Loucy (cell line): ENCODE measurements at regions not wholly inside any gene's neighbourhood (a gene's known extent, or its start where the extent isn't known, plus 50 kb on each side); places are given as distances from the start of the nearest gene placed in this dataset.

ENCODE experiments used
- H2AFZ ChIP-seq: fragments of 200-600 bp; sonication (generic); 2 replicates; pipeline ENCODE4 v1.6.0; 2016; ENCODE audit warnings: antibody characterized with exemption, mild to moderate bottlenecking, low read length, moderate library complexity
- H3F3A ChIP-seq: fragments of 200-600 bp; 2 replicates; pipeline ENCODE4 v1.6.0; 2016; ENCODE audit warnings: antibody characterized with exemption, low read depth, mild to moderate bottlenecking
- H3K27me3 ChIP-seq: fragments of 200-600 bp; sonication (generic); 2 replicates; pipeline ENCODE4 v1.6.1; 2014; ENCODE audit warnings: low read length, mild to moderate bottlenecking; ENCODE audit not compliant: insufficient read depth, poor library complexity, severe bottlenecking
- H3K36me3 ChIP-seq: fragments of 200-600 bp; sonication (generic); 2 replicates; pipeline ENCODE4 v1.6.1; 2016; ENCODE audit warnings: low read length; ENCODE audit not compliant: insufficient read depth
- H3K4me1 ChIP-seq: fragments of 200-600 bp; sonication (generic); 2 replicates; pipeline ENCODE4 v1.5.1; 2014; ENCODE audit warnings: low read length, mild to moderate bottlenecking; ENCODE audit not compliant: insufficient read depth, poor library complexity, severe bottlenecking
- H3K4me2 ChIP-seq: fragments of 200-600 bp; sonication (generic); 2 replicates; pipeline ENCODE4 v1.6.0; 2014; ENCODE audit warnings: antibody characterized with exemption, low read length, low read depth, mild to moderate bottlenecking; ENCODE audit not compliant: poor library complexity, severe bottlenecking
- H3K4me3 ChIP-seq: fragments of 200-600 bp; sonication (generic); 2 replicates; pipeline ENCODE4 v1.5.1; 2014; ENCODE audit warnings: low read length, mild to moderate bottlenecking, mixed read lengths; ENCODE audit not compliant: poor library complexity, severe bottlenecking
- H3K79me2 ChIP-seq: fragments of 200-600 bp; sonication (generic); 2 replicates; pipeline ENCODE4 v1.6.1; 2014; ENCODE audit warnings: low read length; ENCODE audit not compliant: insufficient read depth
- H3K9ac ChIP-seq: fragments of 200-600 bp; sonication (generic); 2 replicates; pipeline ENCODE4 v1.6.0; 2014; ENCODE audit warnings: mild to moderate bottlenecking, low read depth, low read length, moderate library complexity; ENCODE audit not compliant: poor library complexity, severe bottlenecking
- H3K9me2 ChIP-seq: fragments of 200-600 bp; sonication (generic); replicated peaks from 2 replicates; pipeline ENCODE4 v1.6.1; 2016; ENCODE audit warnings: low read depth, low read length, mixed read lengths
- H3K9me3 ChIP-seq: fragments of 200-600 bp; sonication (generic); 2 replicates; pipeline ENCODE4 v1.6.1; 2014; ENCODE audit warnings: mild to moderate bottlenecking, antibody characterized with exemption, low read length, low read depth; ENCODE audit not compliant: insufficient read depth
- H4K20me1 ChIP-seq: fragments of 200-600 bp; sonication (generic); 2 replicates; pipeline ENCODE4 v1.6.0; 2014; ENCODE audit warnings: antibody characterized with exemption, low read length, mild to moderate bottlenecking; ENCODE audit not compliant: insufficient read depth, poor library complexity, severe bottlenecking
- CTCF ChIP-seq: fragments of 200-600 bp; sonication (generic); conservative IDR thresholded peaks from 2 replicates; pipeline ENCODE4 v1.5.1; 2014; ENCODE audit warnings: mild to moderate bottlenecking, antibody characterized with exemption, low read length
- EZH2phosphoT487 ChIP-seq: fragments of 200-600 bp; IDR thresholded peaks from 2 replicates; pipeline ENCODE4 v1.6.1; 2018; ENCODE audit warnings: antibody characterized with exemption, mild to moderate bottlenecking, moderate library complexity, borderline replicate concordance

DNA sequence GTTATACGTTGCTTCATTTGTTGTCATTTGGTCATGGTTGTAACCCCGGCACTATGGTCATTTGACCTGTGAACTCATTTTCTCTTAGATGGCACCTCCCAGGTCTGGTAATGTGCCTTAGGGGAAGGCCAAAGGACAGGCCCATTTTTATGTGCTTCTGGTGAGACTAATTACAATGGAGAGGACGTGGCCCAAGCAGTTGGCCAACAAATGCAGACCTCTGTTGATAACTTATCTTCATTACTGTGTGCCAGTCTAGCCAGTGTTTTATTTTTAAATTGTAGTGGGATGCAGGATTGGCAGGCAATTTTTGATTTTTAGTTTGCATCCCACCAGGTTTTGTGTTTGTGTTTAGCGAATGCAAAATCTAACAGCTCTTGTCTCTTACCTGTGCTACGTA lies 321.5 kb upstream of the AKR1E2 start:
- Histone ChIP-seq H3K79me2 (no peaks in the 10 kb centered on the region), H3K36me3 (no peaks in the 10 kb centered on the region), H3K27me3 (no peaks in the 10 kb centered on the region), H3F3A (no peaks in the 10 kb centered on the region), H3K4me1 (no peaks in the 10 kb centered on the region), H3K4me3 (no peak overlapping the region), H2AFZ (no peak overlapping the region), H3K4me2 (no peak overlapping the region), H3K9ac (no peak overlapping the region), H3K9me2 (no peaks in the 10 kb centered on the region), H3K9me3 (no peaks in the 10 kb centered on the region), H4K20me1 (no peaks in the 10 kb centered on the region)
- TF ChIP-seq CTCF (no peak), EZH2phosphoT487 (no peak)

DNA sequence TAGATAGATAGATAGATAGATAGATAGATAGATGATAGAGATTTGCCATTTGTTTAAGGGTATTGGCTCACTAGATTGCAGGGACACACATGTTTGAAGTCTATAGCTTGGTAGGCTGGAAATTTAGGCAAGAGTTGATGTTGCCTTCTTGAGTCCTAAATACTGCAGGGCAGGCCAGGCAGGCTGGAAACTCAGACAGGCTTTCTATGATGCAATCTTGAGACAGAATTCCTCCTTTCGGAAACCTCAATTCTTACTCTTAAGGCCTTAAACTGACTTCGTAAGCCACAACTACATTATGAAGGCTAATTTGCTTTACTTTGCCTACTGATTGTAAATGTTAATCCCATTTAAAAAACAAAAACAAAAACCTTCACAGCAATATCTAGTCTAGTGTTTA lies 322.9 kb upstream of the AKR1E2 start:
- H3K4me3 ChIP-seq = no peak overlapping the region
- H3F3A ChIP-seq = no peaks in the 10 kb centered on the region
- H2AFZ ChIP-seq = no peak overlapping the region

GRCh38 chr10:4501306-4501705 lies 324.7 kb upstream of the AKR1E2 start:
- H4K20me1 ChIP-seq = no peaks in the 10 kb centered on the region
- no peaks in the 10 kb centered on the region for H3K9me3 ChIP-seq
- no peak for TF ChIP-seq CTCF
- TF ChIP-seq EZH2phosphoT487 = no peak
- no peak overlapping the region for H2AFZ ChIP-seq
- no peaks in the 10 kb centered on the region for H3K36me3 ChIP-seq
- H3F3A ChIP-seq = no peaks in the 10 kb centered on the region
- H3K9ac ChIP-seq = no peak overlapping the region
- no peaks in the 10 kb centered on the region for H3K79me2 ChIP-seq
- H3K9me2 ChIP-seq = no peaks in the 10 kb centered on the region
- H3K4me1 ChIP-seq = no peaks in the 10 kb centered on the region
- H3K4me2 ChIP-seq = no peak overlapping the region
- no peak overlapping the region for H3K4me3 ChIP-seq
- no peaks in the 10 kb centered on the region for H3K27me3 ChIP-seq

More for the DNA sequence above, 322.9 kb upstream of the AKR1E2 start:
- no peak overlapping the region for H3K9ac ChIP-seq
- H3K4me2 ChIP-seq = no peak overlapping the region
- no peaks in the 10 kb centered on the region for H3K9me3 ChIP-seq
- H3K27me3 ChIP-seq = no peaks in the 10 kb centered on the region
- no peaks in the 10 kb centered on the region for H4K20me1 ChIP-seq
- H3K9me2 ChIP-seq = no peaks in the 10 kb centered on the region
- no peaks in the 10 kb centered on the region for H3K4me1 ChIP-seq
- TF ChIP-seq CTCF (no peak), EZH2phosphoT487 (no peak)
- no peaks in the 10 kb centered on the region for H3K36me3 ChIP-seq
- no peaks in the 10 kb centered on the region for H3K79me2 ChIP-seq
